Stimulated activated naive CD8-positive, alpha-beta T cell treated with anti-CD3 and anti-CD28 coated beads, Interleukin-15, Interleukin-2, amounts not matched to agents 100 ng/mL and 50 ng/mL, for 24 hours (primary cell): ENCODE measurements at regions not wholly inside any gene's neighbourhood (a gene's known extent, or its start where the extent isn't known, plus 50 kb on each side); places are given as distances from the start of the nearest gene placed in this dataset.
"Not testable (repeated sequence)": the region's sequence is repeated elsewhere in the genome, so short reads cannot be mapped to it uniquely, and the experiment has no call there.

Experiments used
- H3K27ac Mint-ChIP-seq: one replicate; pipeline ENCODE4 v1.8.0; 2021; ENCODE audit warnings: mild to moderate bottlenecking, mixed read lengths
- H3K27me3 Mint-ChIP-seq: one replicate; pipeline ENCODE4 v1.8.0; 2021; ENCODE audit warnings: mixed read lengths
- H3K36me3 Mint-ChIP-seq: one replicate; pipeline ENCODE4 v1.8.0; 2021; ENCODE audit warnings: low read depth, mixed read lengths
- H3K4me1 Mint-ChIP-seq: one replicate; pipeline ENCODE4 v1.8.0; 2021; ENCODE audit warnings: low read depth, mixed read lengths
- H3K4me3 Mint-ChIP-seq: one replicate; pipeline ENCODE4 v1.8.0; 2021; ENCODE audit warnings: mild to moderate bottlenecking, mixed read lengths
- H3K9me3 Mint-ChIP-seq: one replicate; pipeline ENCODE4 v1.8.0; 2021; ENCODE audit warnings: mixed read lengths

DNA sequence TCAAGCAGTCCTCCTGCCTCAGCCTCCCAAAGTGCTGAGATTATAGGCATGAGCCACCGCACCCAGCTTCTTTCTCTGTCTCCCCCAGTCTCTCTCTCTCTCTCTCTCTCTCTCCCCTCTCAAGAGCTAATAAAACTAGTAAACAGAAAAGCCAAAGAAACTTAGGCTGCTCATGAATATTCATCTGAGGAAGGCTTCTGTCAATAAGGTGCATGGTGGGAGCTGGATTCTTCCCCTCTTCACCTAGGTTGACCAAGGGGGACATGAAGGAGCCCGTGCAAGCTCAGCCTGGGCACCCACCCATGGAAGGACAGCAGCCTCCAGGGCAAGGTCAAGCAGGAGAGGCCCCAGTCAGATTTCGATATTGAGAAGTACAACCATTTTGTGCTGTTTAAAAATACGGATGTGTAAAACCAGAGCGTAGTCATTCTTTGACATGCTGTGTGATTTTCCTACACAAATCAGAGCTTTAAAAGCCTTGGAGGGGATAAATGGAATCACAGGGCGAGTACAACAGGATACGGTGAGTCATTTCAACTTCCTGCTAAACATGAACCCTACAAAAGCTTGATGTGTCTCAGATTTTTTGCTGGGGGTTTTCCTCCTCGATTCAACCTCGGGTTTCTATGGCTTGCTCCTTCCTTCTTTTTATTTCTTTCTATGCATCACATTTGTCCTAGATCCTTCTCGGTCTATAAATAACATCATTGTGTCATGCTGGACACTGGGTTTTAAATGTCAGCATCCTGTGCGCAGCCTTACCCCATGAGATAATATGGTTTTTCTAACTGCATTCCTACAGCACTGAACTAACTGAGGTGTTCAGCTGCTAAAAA is 368.9 kb upstream of the JARID2 start:
- Mint-ChIP-seq H3K27me3 (no peaks in the 10 kb centered on the region), H3K27ac (peak overlapping the region; percentile 99), H3K4me1 (peaks cover 83% of the 10 kb centered on the region), H3K4me3 (peak overlapping the region; percentile 73), H3K36me3 (peaks cover 5% of the 10 kb centered on the region), H3K9me3 (no peaks in the 10 kb centered on the region)

DNA sequence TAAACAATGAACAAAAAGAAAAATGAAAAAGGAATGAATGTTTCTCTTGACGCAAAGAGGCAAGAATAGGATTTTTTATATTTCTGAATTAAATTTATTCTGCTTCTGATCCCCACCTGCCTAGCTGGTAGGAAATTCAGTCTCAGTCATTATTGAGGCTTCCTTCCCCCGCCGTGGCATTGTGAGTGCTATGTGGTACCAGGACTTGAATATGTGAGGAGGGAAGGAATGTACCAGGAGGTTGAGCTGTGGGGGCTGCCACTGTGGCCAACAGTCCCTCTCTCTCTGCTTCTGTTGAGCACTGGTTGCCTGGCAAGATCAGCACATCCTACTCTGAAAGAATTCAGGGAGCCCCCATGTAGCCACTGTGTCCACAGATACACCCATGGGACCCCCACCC is 368.1 kb upstream of the JARID2 start:
- no peaks in the 10 kb centered on the region for H3K9me3 Mint-ChIP-seq
- peaks cover 75% of the 10 kb centered on the region for H3K4me1 Mint-ChIP-seq
- H3K4me3 Mint-ChIP-seq = no peak overlapping the region
- peaks cover 5% of the 10 kb centered on the region for H3K36me3 Mint-ChIP-seq
- peak overlapping the region; percentile 99 for H3K27ac Mint-ChIP-seq
- no peaks in the 10 kb centered on the region for H3K27me3 Mint-ChIP-seq

GRCh38 chr6:14880052-14880451 is 365.8 kb upstream of the JARID2 start:
- no peak overlapping the region for H3K4me3 Mint-ChIP-seq
- H3K4me1 Mint-ChIP-seq = peaks cover 52% of the 10 kb centered on the region
- peaks cover 5% of the 10 kb centered on the region for H3K36me3 Mint-ChIP-seq
- peak overlapping the region; percentile 77 for H3K27ac Mint-ChIP-seq
- H3K9me3 Mint-ChIP-seq = no peaks in the 10 kb centered on the region
- no peaks in the 10 kb centered on the region for H3K27me3 Mint-ChIP-seq

GRCh38 chr6:14880677-14881076 is 365.2 kb upstream of the JARID2 start:
- Mint-ChIP-seq H3K4me1 (peaks cover 46% of the 10 kb centered on the region), H3K27ac (no peak overlapping the region), H3K4me3 (no peak overlapping the region), H3K9me3 (no peaks in the 10 kb centered on the region), H3K36me3 (peaks cover under 1% of the 10 kb centered on the region), H3K27me3 (no peaks in the 10 kb centered on the region)

DNA sequence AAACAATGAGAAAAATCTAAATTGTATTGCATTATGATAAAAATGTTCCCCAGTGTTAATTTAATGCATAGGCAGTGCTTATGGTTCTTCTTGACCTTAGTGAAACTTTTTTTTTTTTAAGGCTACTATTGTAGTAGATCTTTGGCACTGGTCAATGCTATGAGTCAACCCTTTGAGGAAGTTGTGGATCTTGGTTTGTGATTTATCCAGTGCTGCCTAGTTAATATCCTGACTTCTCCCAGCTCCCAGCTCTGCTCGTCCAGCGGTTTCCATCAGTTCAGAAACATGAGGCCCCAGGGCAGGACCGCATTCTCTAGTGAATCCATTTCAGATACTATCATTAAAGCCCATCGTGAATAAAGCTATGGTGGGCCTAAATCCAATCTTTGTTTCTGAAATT is 364.5 kb upstream of the JARID2 start:
- Mint-ChIP-seq H3K4me1 (peaks cover 39% of the 10 kb centered on the region), H3K36me3 (no peaks in the 10 kb centered on the region), H3K27ac (no peak overlapping the region), H3K9me3 (no peaks in the 10 kb centered on the region), H3K4me3 (no peak overlapping the region), H3K27me3 (no peaks in the 10 kb centered on the region)

GRCh38 chr6:14882394-14883026 is 363.4 kb upstream of the JARID2 start:
- no peaks in the 10 kb centered on the region for H3K27me3 Mint-ChIP-seq
- no peak overlapping the region for H3K4me3 Mint-ChIP-seq
- H3K4me1 Mint-ChIP-seq = peaks cover 27% of the 10 kb centered on the region
- H3K9me3 Mint-ChIP-seq = no peaks in the 10 kb centered on the region
- no peaks in the 10 kb centered on the region for H3K36me3 Mint-ChIP-seq
- H3K27ac Mint-ChIP-seq = no peak overlapping the region

DNA sequence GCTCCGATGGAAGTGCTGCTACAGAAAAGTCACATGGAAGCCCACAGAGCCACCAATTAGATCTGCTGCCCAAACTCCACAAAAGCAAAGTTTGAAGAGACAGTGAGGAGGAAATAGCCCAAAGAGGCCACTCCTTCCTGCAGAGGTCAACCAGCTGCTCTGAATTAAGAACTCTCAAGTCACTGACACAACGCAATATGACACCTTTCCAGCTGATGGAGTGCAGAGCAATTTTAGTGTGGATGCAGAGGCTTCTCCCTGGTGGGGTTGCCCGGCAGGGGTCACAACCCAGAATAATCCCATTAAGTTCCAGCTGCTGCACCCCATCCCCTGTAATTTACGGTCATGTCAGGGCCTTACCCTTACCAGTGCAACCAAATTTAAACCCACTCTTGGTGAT is 361.9 kb upstream of the JARID2 start:
- Mint-ChIP-seq H3K27me3 (no peaks in the 10 kb centered on the region), H3K4me1 (peaks cover 13% of the 10 kb centered on the region), H3K27ac (no peak overlapping the region), H3K4me3 (no peak overlapping the region), H3K36me3 (no peaks in the 10 kb centered on the region), H3K9me3 (no peaks in the 10 kb centered on the region)

- H3K36me3 Mint-ChIP-seq = no peaks in the 10 kb centered on the region
- no peaks in the 10 kb centered on the region for H3K4me1 Mint-ChIP-seq
- no peak overlapping the region for H3K27ac Mint-ChIP-seq
- H3K4me3 Mint-ChIP-seq = no peak overlapping the region
- H3K9me3 Mint-ChIP-seq = no peaks in the 10 kb centered on the region
- no peaks in the 10 kb centered on the region for H3K27me3 Mint-ChIP-seq
These were observed 360.4 kb upstream of the JARID2 start for GRCh38 chr6:14885498-14885897.

DNA sequence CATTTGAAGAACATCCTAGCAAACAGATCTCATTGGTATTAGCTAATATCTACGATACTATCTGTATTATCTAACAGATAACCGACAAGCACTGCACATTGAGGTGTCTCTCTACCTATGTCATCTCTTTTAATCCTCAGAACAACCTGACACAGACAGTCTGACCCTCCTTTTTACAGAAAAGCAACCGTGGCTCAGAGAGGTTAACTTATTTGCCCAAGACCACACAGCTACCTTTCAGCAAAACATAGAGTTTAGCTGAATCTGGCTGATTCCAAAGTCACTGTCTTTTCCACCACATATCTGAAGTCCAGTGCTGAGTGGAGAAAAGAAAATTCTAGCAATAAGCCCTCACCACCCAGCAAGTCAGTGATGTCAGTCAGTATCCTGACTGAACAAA is 358.7 kb upstream of the JARID2 start:
- no peaks in the 10 kb centered on the region for H3K9me3 Mint-ChIP-seq

DNA sequence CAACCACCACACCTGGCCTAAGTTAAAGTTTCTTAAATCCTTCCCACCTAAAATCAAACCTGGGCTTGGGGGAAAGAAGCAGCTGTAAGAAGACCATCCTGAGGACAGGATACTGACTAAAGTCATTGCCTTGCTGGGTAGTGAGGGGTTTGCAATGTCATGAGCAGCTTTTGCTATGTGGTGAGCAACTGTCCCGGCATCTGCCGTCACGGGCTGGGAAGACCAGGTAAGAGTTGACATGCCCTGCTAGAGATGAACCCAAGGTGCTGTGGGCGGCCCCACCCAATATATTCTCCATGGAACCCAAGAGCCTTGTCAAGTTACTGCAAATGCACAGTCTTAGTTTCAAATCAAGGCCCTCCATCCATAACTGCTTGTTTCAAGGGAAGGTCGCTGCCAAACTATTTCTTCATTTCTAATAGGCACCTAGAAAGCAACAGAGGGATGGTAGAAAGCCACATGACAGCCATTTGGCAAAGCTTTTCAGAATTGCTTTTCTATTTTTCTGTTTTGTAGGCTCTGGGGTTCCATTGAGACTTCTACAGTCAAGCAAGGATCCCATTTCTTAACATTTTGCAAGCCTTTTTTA is 357.8 kb upstream of the JARID2 start:
- no peak overlapping the region for H3K4me3 Mint-ChIP-seq

More for the DNA sequence above, 358.7 kb upstream of the JARID2 start:
- Mint-ChIP-seq H3K4me1 (no peaks in the 10 kb centered on the region), H3K27ac (no peak overlapping the region), H3K27me3 (no peaks in the 10 kb centered on the region), H3K36me3 (no peaks in the 10 kb centered on the region), H3K4me3 (no peak overlapping the region)

GRCh38 chr6:14888575-14889000 is 357.3 kb upstream of the JARID2 start:
- H3K4me1 Mint-ChIP-seq = no peaks in the 10 kb centered on the region
- peaks cover 2% of the 10 kb centered on the region for H3K36me3 Mint-ChIP-seq
- H3K27me3 Mint-ChIP-seq = no peaks in the 10 kb centered on the region
- no peak overlapping the region for H3K27ac Mint-ChIP-seq
- no peak overlapping the region for H3K4me3 Mint-ChIP-seq
- peaks cover 2% of the 10 kb centered on the region for H3K9me3 Mint-ChIP-seq

More for the DNA sequence above, 357.8 kb upstream of the JARID2 start:
- Mint-ChIP-seq H3K9me3 (no peaks in the 10 kb centered on the region), H3K27me3 (no peaks in the 10 kb centered on the region), H3K27ac (no peak overlapping the region), H3K36me3 (no peaks in the 10 kb centered on the region), H3K4me1 (no peaks in the 10 kb centered on the region)

- no peak overlapping the region for H3K27ac Mint-ChIP-seq
- no peaks in the 10 kb centered on the region for H3K4me1 Mint-ChIP-seq
- H3K36me3 Mint-ChIP-seq = peaks cover 5% of the 10 kb centered on the region
- peaks cover 6% of the 10 kb centered on the region for H3K9me3 Mint-ChIP-seq
- H3K4me3 Mint-ChIP-seq = no peak overlapping the region
- H3K27me3 Mint-ChIP-seq = no peaks in the 10 kb centered on the region
These were observed 356.7 kb upstream of the JARID2 start for GRCh38 chr6:14889188-14889587.

- Mint-ChIP-seq H3K9me3 (peaks cover 6% of the 10 kb centered on the region), H3K27me3 (no peaks in the 10 kb centered on the region), H3K4me3 (no peak overlapping the region), H3K4me1 (no peaks in the 10 kb centered on the region), H3K27ac (no peak overlapping the region), H3K36me3 (peaks cover 5% of the 10 kb centered on the region)
These were observed 356.0 kb upstream of the JARID2 start for GRCh38 chr6:14889611-14890593.

- not testable (repeated sequence) for H3K27me3 Mint-ChIP-seq, H3K36me3 Mint-ChIP-seq, H3K4me3 Mint-ChIP-seq, H3K9me3 Mint-ChIP-seq, H3K4me1 Mint-ChIP-seq, H3K27ac Mint-ChIP-seq
These were observed 354.0 kb upstream of the JARID2 start for GRCh38 chr6:14891820-14892375.
